NOMO-1 treated with DMSO at 0.1 percent for 48 hours (cell line): ENCODE measurements at regions not wholly inside any gene's neighbourhood (a gene's known extent, or its start where the extent isn't known, plus 50 kb on each side); places are given as distances from the start of the nearest gene placed in this dataset.

Experiments
- DNase-seq: peaks from one replicate; lab custom pipeline; 2025; ENCODE audit not compliant: unreplicated experiment; lab: John Stamatoyannopoulos, UW

DNA sequence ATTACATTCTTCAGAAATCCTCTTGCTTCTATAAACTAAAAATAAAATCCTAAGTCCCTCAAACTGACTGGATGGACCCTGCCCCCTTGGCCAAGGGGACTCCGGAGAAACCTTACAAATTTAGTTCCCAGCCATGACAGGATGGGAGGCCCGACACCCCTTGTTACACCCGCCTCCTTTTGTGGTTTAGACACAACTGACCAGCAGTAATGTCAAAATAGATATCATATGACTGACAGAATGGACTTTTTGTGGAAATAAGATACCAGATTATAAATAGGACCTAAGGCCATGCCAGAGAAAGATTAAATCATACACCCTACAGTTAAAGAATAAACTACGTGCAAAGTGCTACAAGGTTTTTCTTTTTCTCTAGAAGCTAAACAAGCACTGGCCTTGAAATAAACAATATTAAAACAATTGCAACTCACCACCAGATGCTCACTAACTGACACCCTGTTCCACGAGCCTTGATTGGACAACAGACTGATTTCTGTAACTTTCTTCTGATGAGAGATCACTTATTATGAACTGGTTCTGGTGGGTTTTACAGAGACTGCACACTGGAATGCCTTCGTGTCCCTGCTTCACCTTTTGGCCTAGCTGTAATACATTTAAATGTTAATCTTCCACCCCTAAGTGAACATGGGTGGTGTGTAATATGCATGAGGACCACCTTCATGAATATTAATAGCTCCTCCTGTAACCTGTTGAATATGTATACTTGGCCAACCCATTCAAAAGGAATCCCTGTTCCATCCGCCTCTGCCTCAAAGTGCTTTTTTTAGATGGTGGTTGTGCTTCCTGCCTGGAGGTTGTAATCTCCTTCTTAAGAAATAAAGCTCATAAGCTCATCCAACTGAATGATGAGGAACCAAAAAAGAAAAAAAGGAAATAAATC, 99.6 kb downstream of the ODF2L start:
- DNase-seq: peak; percentile 18

DNA sequence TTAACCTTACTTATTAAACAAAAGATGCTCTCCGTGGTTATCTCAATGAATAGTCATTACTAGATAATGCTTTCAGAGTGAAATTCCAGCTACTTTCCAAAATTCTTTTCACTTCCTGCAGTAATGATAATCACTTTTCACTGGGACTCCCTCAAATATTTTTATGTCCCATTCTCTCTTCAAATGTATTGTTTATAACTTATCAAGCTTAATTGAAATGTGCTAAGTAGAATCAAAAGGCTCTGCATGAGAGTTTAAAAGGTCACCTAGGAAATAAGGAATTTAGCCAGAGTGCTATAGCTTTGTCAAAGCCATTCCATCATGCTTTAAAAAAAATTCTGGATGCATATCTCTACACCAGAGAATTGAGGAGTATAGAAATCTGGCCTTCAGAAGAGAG, 106.4 kb downstream of the ODF2L start:
- DNase-seq: no peak

DNA sequence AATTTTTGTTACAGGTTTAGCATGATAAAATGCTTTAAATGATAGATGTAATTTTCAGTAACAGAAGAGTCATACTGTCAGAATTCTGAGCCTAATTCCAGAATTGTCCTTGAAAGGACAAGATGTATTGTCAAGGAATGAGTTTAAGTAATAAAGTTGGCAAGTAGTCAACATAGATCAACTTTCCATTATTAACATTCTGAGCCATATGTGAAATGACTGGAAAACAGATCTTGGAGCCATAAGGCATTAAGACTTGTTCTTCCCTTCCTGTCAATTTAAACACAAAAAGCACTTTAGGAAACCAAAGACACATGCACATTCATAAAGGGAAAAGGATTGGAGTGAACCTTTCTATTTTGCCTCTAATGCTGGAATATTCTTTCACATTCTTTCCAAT, 107.0 kb downstream of the ODF2L start:
- DNase-seq: no peak

DNA sequence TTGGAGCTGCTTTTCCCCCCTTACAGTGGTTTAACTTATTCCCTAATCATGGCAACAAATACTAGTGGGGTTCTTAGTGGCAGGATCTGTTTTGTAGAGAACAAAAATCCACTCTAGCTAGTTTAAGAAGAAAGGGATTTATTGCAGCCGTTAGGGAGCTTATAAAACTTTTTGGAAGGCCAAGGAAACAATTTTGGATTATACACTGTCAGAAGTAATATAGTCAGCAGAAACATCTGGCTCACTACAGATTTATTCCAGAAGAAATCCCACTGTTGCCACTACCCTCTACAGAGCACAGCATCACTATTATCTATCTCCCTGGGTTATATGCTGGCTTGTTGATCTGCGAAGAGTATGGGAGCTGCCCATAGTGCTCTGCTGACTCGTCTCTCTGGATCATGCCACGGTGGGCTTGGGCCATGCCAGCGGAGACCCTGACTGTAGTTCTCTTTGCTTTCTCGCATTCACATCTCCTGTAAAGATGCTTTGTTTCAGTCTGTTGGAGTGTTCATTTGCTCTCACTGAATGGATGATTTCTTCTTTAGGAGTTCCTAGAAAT, 107.5 kb downstream of the ODF2L start:
- DNase-seq: no peak

DNA sequence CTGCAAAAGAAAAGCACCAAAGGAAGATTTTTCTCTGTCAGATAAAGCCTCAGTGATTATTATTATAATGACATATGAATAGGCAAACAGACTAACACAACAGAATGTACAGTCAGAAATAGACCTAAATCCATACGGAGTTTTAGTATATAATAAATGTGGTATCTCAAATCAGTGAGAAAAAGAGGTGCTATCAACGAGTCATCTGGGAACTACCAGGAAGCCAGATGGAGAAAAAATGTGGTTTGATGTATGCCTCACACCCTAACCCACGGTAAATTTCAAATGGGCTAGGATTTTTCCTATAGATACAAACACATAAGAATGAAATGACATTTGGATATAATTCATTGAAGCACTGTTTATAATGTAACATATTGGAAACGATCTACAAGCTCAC, 110.3 kb downstream of the ODF2L start:
- DNase-seq: no peak

DNA sequence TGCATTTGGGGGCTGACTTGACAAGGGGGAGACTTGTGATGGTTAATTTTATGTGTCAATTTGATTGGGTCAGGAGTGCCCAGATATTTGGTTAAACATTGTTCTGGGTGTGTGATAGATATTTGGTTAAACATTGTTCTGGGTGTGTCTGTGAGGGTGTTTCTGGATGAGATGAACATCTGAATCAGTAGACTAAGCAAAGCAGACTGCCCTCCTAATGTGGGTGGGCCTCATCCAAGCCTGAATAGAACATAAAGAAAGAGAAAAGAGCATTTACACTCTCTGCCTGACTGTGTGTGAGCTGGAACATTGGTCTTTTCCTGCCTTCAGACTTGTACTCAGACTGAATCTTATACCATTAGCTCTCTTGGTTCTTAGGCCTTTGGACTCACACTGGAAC, 113.5 kb downstream of the ODF2L start:
- DNase-seq: no peak

DNA sequence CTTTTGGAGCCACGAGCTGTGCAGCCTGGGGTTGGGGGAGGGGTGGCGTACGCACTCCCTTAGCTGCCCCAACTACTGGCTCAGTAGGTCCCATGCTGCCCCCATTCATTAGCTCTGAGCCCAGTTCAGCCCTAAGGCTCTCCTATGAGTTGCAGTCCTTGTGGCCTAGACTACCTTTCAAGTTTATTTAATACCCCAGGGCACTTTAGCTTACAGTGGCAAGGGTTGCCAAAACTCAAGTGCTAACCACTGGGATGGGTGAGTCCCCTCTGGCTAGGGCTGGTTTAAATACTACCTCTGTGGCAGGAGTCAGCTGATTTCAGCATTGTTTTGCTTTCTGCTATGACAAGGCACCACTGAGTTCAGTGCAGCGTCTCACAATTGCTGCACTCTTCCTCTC, 118.2 kb downstream of the ODF2L start:
- DNase-seq: no peak

DNA sequence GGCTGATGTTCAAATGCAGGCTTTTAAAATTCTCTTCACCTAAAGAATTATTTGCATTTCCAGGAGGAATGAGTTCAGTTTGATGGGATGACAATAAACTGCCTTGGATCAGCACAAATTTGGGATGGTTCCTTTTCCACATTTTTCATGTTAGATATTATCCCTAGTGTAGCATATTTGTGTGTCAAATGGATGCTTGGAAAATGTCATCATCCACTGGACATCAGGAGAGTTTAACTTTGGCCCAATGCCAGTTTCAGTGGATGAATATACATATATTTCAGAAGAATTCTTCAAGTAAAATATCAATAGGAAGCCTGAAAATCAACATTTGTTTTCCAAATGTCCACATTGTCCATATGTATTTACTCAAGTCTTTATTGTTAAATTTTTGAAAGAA, 116.5 kb upstream of the COL24A1 start:
- no peak for DNase-seq

DNA sequence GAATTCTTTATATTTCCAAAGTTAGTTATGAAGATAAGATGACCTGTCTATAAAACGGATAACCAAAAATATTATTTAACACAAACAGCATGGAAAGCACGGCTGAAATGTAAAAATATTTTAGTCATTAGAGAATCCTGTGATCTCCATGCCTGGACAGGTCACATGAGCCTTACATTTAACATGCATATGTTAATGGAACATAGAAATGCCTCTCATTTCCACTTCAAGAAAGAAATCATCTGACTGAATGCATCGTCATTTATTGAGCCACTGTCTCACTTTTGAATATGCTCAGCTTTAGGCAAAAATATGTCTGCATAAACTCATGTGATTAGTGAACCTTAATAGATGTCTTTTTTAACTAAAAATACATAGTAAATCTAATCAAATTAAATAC, 115.5 kb upstream of the COL24A1 start:
- no peak for DNase-seq

DNA sequence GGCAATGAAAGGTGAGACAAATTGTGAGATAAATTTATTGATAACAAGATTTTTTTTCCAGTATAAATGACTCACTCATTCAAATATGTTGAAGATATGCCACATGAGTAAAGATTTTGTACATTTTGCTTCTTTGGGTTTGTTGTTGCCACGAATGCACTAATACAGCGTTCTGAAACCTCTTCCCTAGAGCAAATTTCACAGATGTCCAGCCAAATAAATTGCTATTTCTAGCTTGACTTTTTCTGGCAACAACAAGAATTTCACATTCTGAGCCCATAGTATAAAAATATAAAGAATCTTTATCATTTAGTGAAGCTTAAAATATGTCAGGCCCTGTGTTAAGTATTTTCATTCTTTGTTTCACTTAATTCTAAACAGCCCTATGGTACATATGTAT, 114.5 kb upstream of the COL24A1 start:
- DNase-seq: no peak

DNA sequence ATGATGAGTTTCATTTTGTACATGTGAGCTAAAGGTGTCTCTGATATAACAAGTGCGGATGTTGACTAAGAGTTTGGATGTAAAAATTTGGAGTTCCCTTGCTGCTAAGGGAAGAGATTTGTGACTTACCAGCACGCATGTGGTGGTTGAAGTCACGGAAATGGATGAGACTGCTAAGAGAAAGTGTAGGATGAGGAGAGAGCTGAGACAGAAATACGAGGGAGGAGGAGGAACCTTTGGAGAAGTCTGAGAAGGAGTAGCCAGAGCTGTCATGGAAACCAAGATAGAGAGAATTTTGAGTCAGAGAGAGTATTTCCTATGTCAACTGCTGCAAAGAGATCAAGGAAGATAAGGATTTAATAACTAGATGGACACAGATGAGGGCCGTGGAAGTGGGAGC, 106.5 kb upstream of the COL24A1 start:
- DNase-seq: no peak

DNA sequence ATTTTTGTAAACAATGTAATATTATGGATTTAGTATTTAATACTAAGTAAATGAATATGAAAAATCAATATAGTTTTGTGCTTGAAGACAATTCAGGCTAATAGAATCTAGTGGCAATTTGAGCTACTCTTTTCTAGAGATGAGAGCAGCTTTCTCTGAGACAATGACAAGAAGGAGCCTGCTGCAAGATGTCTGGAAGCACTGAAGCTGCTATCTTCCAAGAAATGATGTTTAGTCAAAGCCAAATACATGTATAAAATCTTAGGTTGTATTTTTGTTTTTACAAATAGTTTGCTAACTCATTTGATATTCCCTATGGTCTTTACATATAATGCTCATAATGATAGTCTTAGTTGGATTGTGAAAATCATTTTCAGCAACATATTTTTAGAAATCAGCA, 103.9 kb upstream of the COL24A1 start:
- no peak for DNase-seq

DNA sequence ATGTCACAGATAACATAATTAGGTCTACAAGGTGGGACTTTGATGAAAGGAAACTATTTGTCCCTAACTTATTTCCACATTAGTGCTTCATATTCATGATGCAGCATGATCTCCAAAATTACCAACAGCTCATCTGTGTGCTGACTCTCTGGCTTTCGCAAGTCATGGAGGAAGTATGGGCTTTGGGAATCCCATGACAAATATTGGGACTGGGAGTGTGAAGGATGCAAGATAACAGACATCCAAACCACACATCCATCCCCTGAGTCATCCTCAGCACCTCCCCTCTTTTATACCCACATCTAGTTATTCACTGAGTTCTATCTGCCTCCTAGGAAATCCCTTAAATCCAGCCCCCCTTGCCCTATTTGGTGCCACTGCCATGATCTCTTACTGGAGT, 102.8 kb upstream of the COL24A1 start:
- no peak for DNase-seq

DNA sequence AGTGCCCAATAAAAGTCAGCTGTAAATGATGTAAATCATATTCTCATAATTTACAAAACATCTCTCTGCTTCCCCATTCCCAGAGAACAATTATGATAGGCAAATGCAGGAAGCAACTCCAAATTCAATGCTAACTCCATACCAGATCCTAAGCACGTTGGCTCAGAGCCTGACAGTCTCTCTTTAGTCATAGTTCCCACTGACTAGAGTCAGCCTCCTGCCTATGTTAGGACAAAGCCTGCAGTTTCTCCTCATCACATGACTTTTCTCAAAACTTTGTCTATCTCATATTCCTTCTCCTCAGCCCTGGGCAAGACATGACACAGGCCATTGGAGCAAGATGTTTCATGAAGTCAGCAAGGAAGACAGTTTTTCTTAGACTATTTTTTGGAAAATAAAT, 101.5 kb upstream of the COL24A1 start:
- no peak for DNase-seq

DNA sequence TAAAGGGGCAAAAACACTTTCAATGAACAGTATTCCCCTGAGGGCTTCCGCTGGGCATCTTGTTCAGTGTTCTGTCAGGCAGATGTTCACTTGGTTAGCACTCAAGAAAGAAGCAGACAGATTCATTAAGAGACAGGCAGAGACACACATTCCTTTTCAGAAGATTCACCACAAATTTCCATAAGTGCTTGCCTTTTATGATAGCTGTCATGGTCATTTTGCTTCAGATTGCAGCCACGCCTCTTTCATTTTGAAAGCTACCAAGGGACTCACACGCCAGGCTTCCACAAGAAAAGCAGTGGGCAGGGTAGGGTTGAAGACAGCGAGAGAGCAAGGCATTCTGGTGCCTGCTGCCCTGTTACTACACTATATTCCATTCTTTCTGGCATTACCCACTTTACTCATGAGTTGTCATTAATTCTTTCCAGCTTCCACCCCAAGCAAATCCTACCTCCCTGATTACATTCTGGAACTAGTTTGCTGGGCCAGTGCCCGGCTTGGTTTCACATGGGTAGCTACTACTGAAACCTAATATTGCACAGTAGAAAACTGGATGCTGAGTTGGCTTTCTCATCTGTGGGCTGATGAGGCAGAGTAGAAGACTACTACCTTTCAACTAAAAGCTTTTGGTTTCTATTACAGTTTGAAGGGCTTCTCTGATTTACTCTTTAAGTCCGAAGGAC, 91.2 kb upstream of the COL24A1 start:
- DNase-seq: no peak

DNA sequence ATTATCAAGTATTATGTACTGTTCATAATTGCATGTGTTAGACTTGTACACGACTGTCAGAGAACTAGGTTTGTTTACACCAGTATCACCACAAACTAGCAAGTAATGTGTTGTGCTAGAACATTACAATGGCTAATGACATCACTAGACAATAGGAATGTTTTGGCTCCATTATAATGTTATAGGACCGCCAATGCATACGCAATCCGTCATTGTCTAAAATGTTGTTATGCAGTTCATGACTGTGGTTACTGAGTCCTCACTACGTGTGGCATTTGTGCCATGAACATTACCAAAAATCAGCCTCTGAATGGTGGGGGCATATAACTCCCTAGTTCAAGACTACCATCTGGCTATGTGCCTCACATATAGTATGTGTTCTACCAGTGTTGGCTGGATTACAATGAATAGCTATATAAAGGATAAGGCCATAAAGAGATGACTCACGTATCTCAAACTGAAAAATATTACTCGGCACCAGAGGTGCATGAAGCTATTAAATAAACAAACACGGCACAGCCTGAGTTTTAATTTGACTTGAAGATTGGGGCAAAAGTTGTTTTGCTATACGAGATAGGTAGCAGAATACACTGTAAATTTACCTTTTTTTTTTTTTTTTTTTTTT, 89.1 kb upstream of the COL24A1 start:
- DNase-seq: no peak

DNA sequence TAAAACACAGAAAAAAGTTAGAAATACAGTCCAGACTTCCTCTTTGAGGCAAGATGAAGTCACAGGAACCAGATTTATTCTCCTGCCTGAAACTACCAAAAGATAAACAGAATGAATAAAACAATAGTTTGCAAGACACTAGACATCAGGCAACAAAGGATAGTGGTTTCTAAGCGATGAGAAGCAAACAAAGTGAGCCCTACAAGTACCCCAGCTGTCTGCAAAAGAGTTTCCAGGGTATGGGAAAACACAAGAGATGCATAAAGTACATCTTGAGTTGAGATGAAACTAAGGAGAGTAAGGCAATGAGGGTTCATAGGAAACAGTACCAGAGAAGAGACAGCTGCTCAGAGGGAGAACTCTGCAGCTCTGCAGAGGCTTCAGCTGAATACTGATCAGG, 83.3 kb upstream of the COL24A1 start:
- DNase-seq: no peak

DNA sequence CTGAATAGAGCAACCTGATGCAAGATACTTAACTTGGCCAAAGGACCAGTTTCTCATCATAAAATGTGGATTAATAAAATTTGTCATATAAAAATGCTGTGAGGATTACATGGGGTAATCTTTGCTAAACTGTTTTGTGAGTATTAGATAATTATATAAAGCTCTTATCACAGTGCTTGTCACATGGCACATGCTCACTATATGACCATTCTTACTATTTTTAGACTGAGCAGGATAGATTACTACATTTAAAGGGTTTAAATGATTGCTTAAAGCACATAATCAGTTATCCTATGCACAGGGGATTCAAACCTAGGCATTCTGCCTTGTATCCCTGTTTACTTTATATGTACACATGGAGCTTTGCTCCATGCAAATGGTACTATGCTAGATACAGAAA, 82.9 kb upstream of the COL24A1 start:
- no peak for DNase-seq

DNA sequence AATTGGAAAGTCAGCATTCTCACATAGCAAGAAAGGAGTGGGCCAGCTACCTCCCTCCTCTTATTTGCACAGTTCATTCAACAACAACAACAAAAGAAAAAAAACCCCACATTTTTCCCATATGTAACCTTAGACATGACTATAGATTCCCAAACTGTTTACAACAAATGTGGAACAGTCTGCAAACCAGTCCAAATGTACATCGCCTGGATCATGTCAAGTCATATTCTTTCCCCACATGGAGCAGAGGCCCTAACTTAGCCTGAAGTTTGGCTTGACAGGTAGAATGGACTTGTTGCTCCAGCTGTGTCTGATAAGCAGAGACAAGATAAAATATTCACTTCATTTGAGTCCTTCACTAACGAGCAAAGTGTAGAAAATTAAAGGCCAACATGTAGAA, 81.7 kb upstream of the COL24A1 start:
- DNase-seq: no peak

DNA sequence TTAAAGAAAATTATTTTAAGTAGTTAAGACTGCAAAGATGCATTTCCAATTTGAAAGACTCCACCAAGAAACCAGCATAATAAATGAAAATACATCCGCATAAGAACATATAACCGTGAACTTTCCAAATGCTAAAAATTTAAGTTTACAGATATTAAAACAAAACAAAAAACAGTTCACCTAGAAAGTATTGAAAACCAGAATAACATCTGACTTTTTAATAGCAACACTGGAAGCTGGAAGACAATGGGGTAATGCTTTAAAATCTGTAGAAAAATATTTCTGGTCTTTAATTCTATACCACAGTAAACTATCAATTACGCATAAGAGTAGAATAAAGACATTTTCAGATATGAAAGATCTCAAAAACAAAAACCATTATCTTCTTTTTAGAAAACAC, 79.3 kb upstream of the COL24A1 start:
- DNase-seq: no peak

DNA sequence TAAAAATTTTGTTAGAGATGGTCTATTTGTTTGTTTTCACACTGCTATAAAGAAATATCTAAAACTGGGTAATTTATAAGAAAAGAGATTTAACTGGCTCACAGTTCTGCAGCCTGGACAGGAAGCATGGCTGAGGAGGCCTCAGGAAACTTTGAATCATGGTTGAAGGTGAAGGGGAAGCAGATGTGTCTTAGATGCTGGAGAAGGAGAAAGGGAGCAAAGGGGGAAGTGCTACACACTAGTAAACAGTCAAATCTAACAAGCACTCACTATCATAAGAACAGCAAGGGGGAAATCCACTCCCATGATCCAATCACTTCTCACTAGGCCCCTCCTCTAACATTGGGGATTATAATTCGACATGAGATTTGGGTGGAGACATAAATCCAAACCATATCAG, 76.8 kb upstream of the COL24A1 start:
- DNase-seq: peak; percentile 39

DNA sequence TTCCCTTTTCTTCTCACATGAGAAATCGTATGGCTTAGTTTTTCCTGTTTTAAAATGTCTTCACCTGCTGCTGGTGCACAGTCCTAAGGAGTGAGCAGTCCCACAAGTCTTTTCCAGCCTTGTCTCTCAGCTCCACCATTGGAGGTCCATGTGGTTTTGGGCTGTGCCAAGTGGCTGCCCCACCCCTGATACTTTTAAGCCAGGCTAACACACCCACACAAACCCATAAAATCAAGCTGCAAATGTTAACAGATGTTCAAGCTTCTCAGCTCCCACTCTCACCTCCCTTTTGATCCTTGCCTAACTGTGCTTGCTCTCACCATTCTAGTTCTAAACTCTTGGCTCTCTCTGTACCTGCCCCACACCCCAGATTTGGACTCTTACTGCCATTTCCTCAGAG, 74.5 kb upstream of the COL24A1 start:
- no peak for DNase-seq
